OCI-LY7 (cell line): ENCODE measurements at regions not wholly inside any gene's neighbourhood (a gene's known extent, or its start where the extent isn't known, plus 50 kb on each side); places are given as distances from the start of the nearest gene placed in this dataset.

Experiments
- BruUV-seq: library from RNA; stranded (reverse); fragments of 400-500 nt; replicated peaks from 2 replicates; lab custom pipeline; 2021; lab: Mats Ljungman, UMichigan
- CTCF ChIA-PET: fragments of 300-600 bp; sonication (Branson Sonifier 250); formaldehyde crosslinking; loops from one replicate; lab custom pipeline; 2022; ENCODE audit warnings: antibody characterized with exemption; ENCODE audit not compliant: unreplicated experiment; lab: Charles Lee
- POLR2A ChIA-PET: fragments of 300-600 bp; sonication (Branson Sonifier 250); formaldehyde crosslinking; loops from one replicate; lab custom pipeline; 2022; ENCODE audit warnings: antibody characterized with exemption; lab: Charles Lee
- DNase-seq: peaks from one replicate; pipeline ENCODE4 v3.0.0-alpha.2; 2015; ENCODE audit warnings: low spot score
- H2AFZ ChIP-seq: fragments of 200-600 bp; sonication (generic), shearing (Covaris generic); 2 replicates; pipeline ENCODE4 v1.6.1; 2014; ENCODE audit warnings: mild to moderate bottlenecking, antibody characterized with exemption, low read length, moderate library complexity
- H3K27ac ChIP-seq: fragments of 200-600 bp; sonication (generic); 2 replicates; pipeline ENCODE4 v1.5.1; 2014; ENCODE audit warnings: mixed run types, low read depth, mild to moderate bottlenecking, moderate library complexity, low read length, inconsistent platforms; ENCODE audit not compliant: poor library complexity, severe bottlenecking
- H3K36me3 ChIP-seq: fragments of 200-600 bp; sonication (generic); 2 replicates; pipeline ENCODE4 v1.6.1; 2014; ENCODE audit warnings: mild to moderate bottlenecking, antibody characterized with exemption, low read length, moderate library complexity, mixed read lengths; ENCODE audit not compliant: insufficient read depth
- H3K4me1 ChIP-seq: fragments of 200-600 bp; sonication (generic); 2 replicates; pipeline ENCODE4 v1.5.1; 2014; ENCODE audit warnings: mild to moderate bottlenecking, low read length; ENCODE audit not compliant: insufficient read depth, poor library complexity, severe bottlenecking
- H3K4me2 ChIP-seq: fragments of 200-600 bp; sonication (generic); 2 replicates; pipeline ENCODE4 v1.6.1; 2014; ENCODE audit warnings: mild to moderate bottlenecking, low read length
- H3K4me3 ChIP-seq: fragments of 200-600 bp; sonication (generic); 2 replicates; pipeline ENCODE4 v1.5.1; 2014; ENCODE audit warnings: mild to moderate bottlenecking, low read depth, low read length; ENCODE audit not compliant: poor library complexity, severe bottlenecking
- H3K79me2 ChIP-seq: fragments of 200-600 bp; sonication (generic); 2 replicates; pipeline ENCODE4 v1.6.1; 2016; ENCODE audit warnings: low read depth, mild to moderate bottlenecking, low read length, moderate library complexity, mixed read lengths; ENCODE audit not compliant: insufficient read depth
- H3K9me2 ChIP-seq: fragments of 200-600 bp; sonication (generic); 2 replicates; pipeline ENCODE4 v1.6.1; 2016; ENCODE audit warnings: mild to moderate bottlenecking, low read length, mixed read lengths; ENCODE audit not compliant: insufficient read depth
- H3K9me3 ChIP-seq: fragments of 200-600 bp; sonication (generic); 2 replicates; pipeline ENCODE4 v1.6.1; 2014; ENCODE audit warnings: mild to moderate bottlenecking, mixed run types, low read length, mixed read lengths
- H4K20me1 ChIP-seq: fragments of 200-600 bp; sonication (generic); 2 replicates; pipeline ENCODE4 v1.6.1; 2014; ENCODE audit warnings: mild to moderate bottlenecking, antibody characterized with exemption, low read length, moderate library complexity, mixed read lengths; ENCODE audit not compliant: insufficient read depth
- EZH2phosphoT487 ChIP-seq: fragments of 200-600 bp; sonication (generic); IDR thresholded peaks from 2 replicates; pipeline ENCODE4 v1.6.1; 2018; ENCODE audit warnings: low read depth, borderline replicate concordance, mild to moderate bottlenecking, mixed run types, antibody characterized with exemption, low read length, moderate library complexity, mixed read lengths
- intact Hi-C: fragments of 100-400 bp; cut with micrococcal nuclease; formaldehyde crosslinking; loops from one replicate; pipeline ENCODE4 v1.10.0; 2022; ENCODE audit not compliant: unreplicated experiment
- TF ChIP-seq, protein P1 (sequence below): fragments of 200-600 bp; sonication (generic); conservative IDR thresholded peaks from 2 replicates; pipeline ENCODE4 v1.5.1; 2014; ENCODE audit warnings: mild to moderate bottlenecking, antibody characterized with exemption, low read length, moderate library complexity, mixed read lengths

DNA sequence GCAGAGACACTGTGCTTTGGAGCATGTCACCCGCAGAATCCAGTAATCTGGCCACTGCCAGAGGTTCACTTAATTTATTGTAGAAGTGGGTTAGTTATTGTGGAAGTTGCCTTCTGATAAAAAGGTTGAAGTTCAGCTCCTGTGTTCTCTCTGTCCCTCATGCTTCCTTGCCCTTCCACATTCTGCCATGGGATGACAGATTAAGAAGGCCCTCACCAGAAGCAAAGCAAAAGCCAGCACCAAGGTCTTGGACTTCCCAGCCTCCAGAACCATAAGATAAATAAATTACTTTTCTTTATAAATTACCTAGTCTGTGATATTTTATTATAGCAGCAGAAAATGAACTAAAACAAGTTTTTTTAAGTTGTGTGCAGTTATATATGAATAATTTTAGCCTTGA, 145.0 kb upstream of the SH3BP4 start:
- H3K79me2 ChIP-seq = no peaks in the 10 kb centered on the region
- H3K4me1 ChIP-seq = no peaks in the 10 kb centered on the region
- intact Hi-C loops = no loop called here
- H3K4me3 ChIP-seq = no peak overlapping the region
- no peaks in the 10 kb centered on the region for H3K9me3 ChIP-seq
- no peak overlapping the region for H3K27ac ChIP-seq
- no peak for DNase-seq
- no peak overlapping the region for H2AFZ ChIP-seq
- no peaks in the 10 kb centered on the region for H4K20me1 ChIP-seq
- TF ChIP-seq, protein P1, sequence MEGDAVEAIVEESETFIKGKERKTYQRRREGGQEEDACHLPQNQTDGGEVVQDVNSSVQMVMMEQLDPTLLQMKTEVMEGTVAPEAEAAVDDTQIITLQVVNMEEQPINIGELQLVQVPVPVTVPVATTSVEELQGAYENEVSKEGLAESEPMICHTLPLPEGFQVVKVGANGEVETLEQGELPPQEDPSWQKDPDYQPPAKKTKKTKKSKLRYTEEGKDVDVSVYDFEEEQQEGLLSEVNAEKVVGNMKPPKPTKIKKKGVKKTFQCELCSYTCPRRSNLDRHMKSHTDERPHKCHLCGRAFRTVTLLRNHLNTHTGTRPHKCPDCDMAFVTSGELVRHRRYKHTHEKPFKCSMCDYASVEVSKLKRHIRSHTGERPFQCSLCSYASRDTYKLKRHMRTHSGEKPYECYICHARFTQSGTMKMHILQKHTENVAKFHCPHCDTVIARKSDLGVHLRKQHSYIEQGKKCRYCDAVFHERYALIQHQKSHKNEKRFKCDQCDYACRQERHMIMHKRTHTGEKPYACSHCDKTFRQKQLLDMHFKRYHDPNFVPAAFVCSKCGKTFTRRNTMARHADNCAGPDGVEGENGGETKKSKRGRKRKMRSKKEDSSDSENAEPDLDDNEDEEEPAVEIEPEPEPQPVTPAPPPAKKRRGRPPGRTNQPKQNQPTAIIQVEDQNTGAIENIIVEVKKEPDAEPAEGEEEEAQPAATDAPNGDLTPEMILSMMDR = no peak
- no peak for TF ChIP-seq EZH2phosphoT487
- BruUV-seq = no TSS peak
- H3K9me2 ChIP-seq = no peaks in the 10 kb centered on the region
- no peak overlapping the region for H3K4me2 ChIP-seq
- no peaks in the 10 kb centered on the region for H3K36me3 ChIP-seq
- CTCF ChIA-PET = no interaction called here
- POLR2A ChIA-PET = no interaction called here

DNA sequence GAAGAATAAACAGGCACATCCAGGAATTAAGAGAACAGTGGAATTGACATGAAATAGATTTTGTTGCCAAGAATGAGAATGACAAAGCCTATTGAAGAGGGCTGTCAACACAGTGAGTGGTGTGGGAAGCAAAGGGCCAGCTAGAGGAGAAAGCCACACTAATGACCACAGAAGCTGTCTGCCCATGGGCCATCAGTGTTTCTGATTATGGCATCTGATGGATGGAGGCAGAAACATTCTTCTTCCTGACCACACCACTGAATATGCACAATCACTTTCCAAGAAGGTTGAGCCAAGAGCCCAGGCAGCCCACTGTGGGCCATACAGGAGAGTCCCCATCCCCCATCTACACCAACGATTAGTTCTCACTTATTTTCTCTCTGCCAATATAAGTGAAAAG, 146.0 kb upstream of the SH3BP4 start:
- no TSS peak for BruUV-seq
- CTCF ChIA-PET = no interaction called here
- intact Hi-C loops = no loop called here
- H3K4me3 ChIP-seq = no peak overlapping the region
- H3K4me1 ChIP-seq = no peaks in the 10 kb centered on the region
- H3K9me3 ChIP-seq = no peaks in the 10 kb centered on the region
- no peak overlapping the region for H3K4me2 ChIP-seq
- POLR2A ChIA-PET = no interaction called here
- H3K36me3 ChIP-seq = no peaks in the 10 kb centered on the region
- H2AFZ ChIP-seq = no peak overlapping the region
- TF ChIP-seq, protein P1 = no peak
- no peak for TF ChIP-seq EZH2phosphoT487
- H3K9me2 ChIP-seq = no peaks in the 10 kb centered on the region
- no peaks in the 10 kb centered on the region for H3K79me2 ChIP-seq
- DNase-seq = no peak
- no peak overlapping the region for H3K27ac ChIP-seq
- H4K20me1 ChIP-seq = no peaks in the 10 kb centered on the region

DNA sequence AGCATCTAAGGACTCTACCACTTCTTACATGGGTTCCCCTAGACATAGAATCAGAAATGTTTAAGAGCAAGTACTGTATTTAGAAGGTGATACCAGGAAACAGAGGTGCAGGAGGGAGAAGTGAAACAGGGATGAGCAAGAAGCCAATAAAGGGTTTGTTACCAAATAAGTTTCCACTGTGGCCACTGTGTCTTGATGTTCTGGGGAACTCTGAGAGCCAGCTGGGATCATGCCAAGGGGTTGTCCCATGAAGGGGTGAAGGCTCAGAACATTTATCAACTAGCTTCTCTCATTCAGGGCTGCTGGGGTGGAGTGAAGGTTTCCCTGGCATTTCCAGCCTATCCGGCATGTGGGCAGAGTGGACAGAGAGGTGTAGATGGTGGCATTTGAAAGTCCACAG, 147.1 kb upstream of the SH3BP4 start:
- H3K36me3 ChIP-seq = no peaks in the 10 kb centered on the region
- CTCF ChIA-PET = no interaction called here
- H3K4me1 ChIP-seq = no peaks in the 10 kb centered on the region
- DNase-seq = no peak
- intact Hi-C loops = no loop called here
- no peak overlapping the region for H3K4me3 ChIP-seq
- H3K27ac ChIP-seq = no peak overlapping the region
- no TSS peak for BruUV-seq
- TF ChIP-seq, protein P1 = no peak
- POLR2A ChIA-PET = no interaction called here
- no peaks in the 10 kb centered on the region for H4K20me1 ChIP-seq
- no peaks in the 10 kb centered on the region for H3K79me2 ChIP-seq
- no peaks in the 10 kb centered on the region for H3K9me3 ChIP-seq
- H3K9me2 ChIP-seq = no peaks in the 10 kb centered on the region
- H3K4me2 ChIP-seq = no peak overlapping the region
- H2AFZ ChIP-seq = no peak overlapping the region
